ENCODE measurements at regions not wholly inside any gene's neighbourhood (a gene's known extent, or its start where the extent isn't known, plus 50 kb on each side); places are given as distances from the start of the nearest gene placed in this dataset.

- ATAC-seq: no peak
Measured at GRCh38 chr20:20933142-20933958, 172.8 kb downstream of the LINC00237 start.

DNA sequence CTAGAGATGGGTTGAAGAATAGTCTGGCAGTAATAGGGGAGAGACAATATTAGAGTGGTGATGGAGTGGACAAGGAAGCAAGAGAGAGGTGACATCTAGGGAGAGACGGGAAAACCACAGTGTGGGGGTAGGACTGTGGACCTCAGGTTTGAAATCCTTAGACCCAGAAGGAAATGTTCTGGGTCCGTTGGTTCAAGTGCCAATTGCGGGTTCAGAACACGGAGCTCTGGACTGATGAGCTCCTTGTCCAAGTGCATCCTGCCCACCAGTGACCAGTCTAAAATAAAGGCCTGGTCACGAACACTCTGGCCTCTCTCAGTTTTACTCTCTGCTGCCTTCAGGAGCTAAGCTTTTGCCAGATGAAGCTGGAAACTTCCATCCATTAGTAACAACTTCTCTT is 174.0 kb downstream of the LINC00237 start:
- ATAC-seq: no peak

DNA sequence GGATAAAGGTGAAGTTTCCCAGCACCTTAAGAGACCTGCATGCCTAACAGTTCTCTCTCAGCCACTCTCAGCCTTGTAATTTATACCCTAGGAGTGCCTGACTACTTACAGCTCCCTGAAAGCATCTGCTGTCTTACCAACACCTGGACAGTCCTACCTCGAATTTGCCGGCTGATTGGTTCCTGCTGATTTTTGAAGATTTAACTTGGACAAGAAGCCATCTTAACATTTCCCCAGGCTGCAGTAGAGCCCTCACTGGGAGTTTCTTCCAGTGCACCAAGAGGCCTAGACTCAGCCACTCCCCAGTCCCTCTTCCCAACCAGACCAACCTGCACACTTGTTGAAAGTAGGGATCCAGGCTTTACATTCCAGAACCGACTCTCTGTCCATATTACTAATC is 174.5 kb downstream of the LINC00237 start:
- ATAC-seq: no peak

- no peak for ATAC-seq
Measured at GRCh38 chr20:20931024-20931423, 175.1 kb downstream of the LINC00237 start.

- no peak for ATAC-seq
Measured at GRCh38 chr20:20930500-20930899, 175.7 kb downstream of the LINC00237 start.

GRCh38 chr20:20929341-20929740 is 176.8 kb downstream of the LINC00237 start:
- ATAC-seq: no peak

DNA sequence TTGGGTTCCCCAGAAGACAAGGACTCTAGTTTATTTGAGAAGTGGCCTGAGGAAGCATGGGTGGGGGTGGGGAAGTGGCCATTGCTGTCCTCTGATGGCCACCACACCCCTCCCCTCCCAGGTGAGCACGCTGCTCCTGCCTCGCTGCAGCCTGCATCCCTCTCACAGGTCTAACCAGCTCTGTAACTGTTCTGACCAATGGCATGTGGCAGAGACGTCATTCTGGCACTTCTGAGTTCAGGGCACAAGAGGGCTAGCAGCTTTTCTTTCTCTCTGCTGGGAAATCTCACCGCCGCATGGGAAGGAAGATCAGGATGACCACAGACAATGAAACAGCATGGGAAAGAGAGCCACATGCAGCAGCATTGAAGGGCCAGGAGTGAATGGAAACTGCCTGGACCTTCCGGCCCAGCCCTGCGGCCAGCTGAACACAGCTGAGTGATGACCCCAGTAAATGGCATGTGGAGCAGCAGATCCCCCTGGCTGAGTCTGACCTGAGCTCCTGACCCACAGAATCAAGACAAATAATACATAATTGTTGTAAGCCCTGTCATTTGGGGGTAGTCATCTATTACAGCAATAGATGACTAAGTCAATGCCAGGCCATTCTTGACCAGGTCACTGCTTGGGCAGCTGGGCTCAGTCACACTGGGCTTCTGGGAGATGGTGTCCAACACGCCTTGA is 179.8 kb downstream of the LINC00237 start:
- ATAC-seq: no peak

DNA sequence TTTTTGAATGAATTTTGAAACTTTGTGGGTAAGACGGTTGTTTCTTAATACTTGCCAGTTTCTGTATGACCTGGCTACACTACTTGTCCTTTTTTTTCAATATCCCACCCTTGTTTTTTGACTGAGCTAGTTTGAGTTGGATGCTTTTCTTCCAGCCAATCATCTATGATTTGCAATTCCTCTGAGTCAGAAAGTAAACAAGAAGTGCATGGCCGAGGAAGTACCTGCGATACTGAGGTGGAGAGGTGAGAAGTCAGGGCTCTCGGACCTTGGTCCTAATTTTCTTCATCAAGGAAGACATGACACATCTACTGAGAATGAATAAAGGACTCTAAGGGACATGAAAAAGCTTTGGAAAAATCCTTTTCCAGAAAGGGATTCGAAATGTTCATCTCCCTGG is 185.7 kb downstream of the LINC00237 start:
- no peak for ATAC-seq

GRCh38 chr20:20915844-20916243 is 190.3 kb downstream of the LINC00237 start:
- no peak for ATAC-seq

DNA sequence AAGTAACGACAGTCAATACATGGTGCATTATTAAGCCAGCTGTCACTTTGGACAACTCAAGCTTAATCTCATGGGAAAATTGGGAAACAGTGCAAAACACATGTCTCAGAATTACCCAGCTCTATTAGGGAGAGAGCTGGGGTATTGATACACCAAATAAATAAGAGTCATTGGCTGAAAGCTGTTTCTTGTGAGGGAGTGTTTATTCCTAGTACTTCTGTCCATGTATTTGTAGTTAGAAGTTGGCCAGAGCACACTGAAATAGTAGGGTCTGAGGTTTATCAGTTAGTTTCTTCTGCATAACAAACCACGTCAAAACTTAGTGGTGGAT is 192.0 kb upstream of the RALGAPA2 start:
- ATAC-seq: no peak

GRCh38 chr20:20903773-20904500 is 191.5 kb upstream of the RALGAPA2 start:
- ATAC-seq: no peak

DNA sequence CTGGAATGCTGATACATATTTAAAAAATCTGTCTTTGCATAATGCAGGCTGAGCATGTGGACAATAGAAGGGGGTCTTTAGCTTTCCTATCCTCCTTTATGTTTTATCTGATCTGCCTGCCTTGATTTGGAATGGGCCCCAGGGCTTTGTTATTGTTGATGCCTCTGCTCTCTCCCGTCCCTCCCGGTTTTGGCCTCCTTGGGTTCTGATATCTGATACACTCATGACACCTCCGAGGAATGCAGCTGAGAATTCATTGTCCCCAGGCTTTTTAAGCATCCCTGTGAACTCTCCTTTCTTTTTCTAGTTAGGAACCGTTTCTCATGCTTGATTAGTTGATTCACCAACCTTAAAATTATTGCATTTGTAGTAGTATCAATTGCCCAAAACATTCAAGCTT is 185.5 kb upstream of the RALGAPA2 start:
- ATAC-seq: no peak

DNA sequence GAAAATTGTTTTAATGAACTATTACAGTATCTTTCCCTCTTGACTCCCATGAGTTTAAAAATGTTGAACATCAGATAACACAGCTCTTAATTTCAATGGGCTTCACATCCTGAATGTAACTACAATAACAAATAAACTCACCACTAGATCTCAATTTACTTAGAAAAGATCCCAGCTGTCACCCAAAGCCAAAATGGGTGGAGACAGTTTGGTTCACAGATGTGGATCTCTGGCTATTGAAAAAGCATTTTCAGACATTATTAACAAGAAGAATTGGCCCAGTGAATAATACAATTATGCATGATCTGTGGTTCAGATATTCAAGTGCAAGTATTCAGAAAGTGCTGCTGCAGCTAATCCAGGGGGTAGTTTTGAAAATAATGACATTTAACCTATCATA is 184.7 kb upstream of the RALGAPA2 start:
- ATAC-seq: no peak

DNA sequence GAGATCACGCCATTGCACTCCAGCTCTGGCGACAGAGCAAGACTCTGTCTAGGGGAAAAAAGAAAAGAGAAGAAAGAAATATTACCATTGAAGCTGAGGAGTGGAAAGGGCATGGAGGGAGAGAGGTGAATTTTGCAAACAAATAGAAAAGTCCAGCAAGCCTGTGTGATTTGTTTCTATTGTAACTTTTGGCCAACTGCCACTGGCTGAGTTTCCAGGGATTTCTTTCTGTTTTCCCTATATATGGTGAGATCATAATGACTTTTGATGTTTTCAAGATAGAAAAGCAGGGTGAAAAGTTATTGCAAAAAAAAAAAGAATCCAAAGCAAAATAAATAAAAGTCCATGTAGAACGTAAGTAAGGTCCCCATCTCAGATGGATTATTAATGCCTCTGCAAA is 184.2 kb upstream of the RALGAPA2 start:
- ATAC-seq: no peak

GRCh38 chr20:20895537-20895936 is 183.1 kb upstream of the RALGAPA2 start:
- ATAC-seq: no peak

- no peak for ATAC-seq
Measured at GRCh38 chr20:20894753-20895152, 182.3 kb upstream of the RALGAPA2 start.

DNA sequence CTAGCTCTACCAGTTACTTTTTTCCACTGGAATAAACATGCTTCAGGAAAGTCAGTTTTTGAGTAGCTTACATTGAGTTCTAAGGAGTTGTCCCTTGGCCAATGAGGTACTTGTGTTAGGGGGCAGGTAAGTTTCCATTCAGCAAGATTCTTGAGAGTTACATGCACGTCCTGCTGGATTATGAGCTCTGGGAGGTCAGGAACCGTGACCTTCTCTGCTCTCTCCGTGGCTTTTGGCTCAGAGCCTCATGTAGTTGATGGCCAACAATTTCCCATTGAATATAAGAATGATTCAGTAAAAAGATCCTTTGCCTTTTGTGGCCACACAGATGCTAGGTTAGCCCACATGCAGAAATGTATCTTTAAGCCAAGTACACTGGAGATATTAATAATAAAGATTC is 181.8 kb upstream of the RALGAPA2 start:
- no peak for ATAC-seq

DNA sequence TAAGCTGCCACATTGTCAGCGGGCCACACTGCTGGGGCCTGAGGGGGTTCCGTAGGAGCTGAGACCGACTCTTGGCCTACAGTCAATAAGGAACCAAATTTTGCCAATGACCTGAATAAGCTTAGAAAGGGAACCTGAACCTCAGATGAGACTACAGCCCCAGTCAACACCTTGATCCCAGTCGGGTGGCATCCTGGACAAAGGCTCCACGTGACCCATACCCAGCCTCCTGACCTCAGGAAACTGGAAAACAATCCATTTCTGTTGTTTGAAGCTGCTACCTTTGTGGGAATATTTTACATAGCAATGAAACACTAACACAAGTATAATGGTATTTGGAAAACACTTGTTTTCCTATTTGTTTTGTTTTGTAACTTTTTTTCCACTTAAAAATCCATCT is 179.9 kb upstream of the RALGAPA2 start:
- no peak for ATAC-seq

DNA sequence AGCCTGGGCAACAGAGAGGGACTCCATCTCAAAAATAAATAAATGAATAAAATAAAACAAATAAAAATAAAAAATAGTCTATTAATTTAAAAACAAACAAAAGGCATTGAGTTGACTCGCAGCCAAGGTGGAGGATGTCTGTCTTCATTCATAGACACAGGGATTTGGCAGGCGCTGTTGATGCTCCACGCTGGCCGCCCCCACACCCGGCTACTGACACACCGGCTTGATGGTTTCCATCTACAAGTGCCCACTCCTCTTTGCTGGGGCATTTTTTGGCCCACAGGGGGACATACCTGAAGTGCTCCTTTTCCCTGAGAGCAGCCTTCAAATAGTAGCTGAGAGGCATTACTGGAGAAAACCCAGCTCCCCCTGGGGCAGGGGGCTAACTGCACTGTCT is 178.3 kb upstream of the RALGAPA2 start:
- no peak for ATAC-seq

- ATAC-seq: no peak
Measured at GRCh38 chr20:20888936-20889335, 176.5 kb upstream of the RALGAPA2 start.

DNA sequence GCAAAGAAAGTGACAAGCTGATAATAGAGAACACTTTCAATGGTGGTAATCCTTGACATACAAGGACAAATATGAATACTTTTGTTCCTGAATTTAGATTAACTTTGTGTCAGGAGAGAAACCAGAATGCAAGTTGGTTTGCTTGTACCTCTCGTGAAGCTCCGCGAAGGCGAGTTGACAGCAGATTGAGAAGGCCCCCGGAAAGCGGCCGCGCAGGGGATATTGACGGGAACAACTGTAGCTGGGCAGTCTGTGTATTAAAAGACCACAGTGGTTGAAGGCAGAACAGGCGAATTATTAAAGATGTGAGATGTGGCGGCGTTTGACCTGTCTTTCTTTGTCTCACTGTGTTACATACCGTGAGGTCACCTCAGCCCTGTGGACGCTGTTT is 175.8 kb upstream of the RALGAPA2 start:
- no peak for ATAC-seq

- no peak for ATAC-seq
Measured at GRCh38 chr20:20887593-20888265, 175.3 kb upstream of the RALGAPA2 start.

DNA sequence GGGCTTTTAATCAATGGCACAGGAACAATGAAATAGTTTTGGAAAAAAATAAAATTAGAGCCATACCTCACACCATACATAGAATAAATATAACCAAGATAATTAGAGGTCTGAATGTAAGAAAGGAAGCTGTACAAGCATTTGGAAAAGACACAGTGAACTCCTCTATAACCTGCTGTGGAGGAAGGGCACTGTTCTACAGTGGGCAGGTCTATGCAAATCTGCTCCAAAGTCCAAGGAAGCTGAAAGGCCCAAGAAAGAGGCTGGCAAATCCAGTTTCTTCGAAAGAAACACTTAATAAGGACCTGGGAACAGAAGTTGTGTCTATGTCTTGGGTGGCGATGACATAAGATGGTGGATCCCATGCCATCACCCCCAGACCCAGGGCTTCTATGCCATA is 169.4 kb upstream of the RALGAPA2 start:
- no peak for ATAC-seq
